SH-SY5Y (cell line): ENCODE measurements at regions not wholly inside any gene's neighbourhood (a gene's known extent, or its start where the extent isn't known, plus 50 kb on each side); places are given as distances from the start of the nearest gene placed in this dataset.

Experiments
- GATA2 ChIP-seq: IDR thresholded peaks from 2 replicates; pipeline ENCODE4 v1.6.1; 2011; ENCODE audit warnings: mild to moderate bottlenecking, low read depth, low read length
- GATA3 ChIP-seq: IDR thresholded peaks from 2 replicates; pipeline ENCODE4 v1.6.1; 2011; ENCODE audit warnings: low read depth, mild to moderate bottlenecking, low read length, moderate library complexity

DNA sequence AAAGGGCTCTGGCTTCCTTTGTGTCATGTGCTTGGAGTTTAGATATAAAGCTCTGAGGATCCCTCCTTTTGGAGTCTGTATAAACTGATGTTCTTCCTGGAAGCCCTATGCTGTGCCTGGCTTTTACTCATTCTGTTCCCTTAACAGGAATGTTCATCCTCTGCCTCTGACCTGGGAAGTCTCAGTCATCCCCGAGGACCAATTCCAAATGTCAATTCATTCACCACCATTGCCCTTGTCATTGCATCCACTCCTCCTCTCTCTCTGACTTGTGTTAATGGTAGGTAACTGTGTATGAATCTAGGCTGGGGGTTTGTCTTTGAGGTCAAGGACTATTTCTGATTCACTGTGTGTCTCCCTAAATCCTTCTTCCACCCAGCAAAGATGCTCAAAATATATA is 204.2 kb upstream of the CAMK1G start:
- TF ChIP-seq GATA2 (no peak), GATA3 (no peak)

DNA sequence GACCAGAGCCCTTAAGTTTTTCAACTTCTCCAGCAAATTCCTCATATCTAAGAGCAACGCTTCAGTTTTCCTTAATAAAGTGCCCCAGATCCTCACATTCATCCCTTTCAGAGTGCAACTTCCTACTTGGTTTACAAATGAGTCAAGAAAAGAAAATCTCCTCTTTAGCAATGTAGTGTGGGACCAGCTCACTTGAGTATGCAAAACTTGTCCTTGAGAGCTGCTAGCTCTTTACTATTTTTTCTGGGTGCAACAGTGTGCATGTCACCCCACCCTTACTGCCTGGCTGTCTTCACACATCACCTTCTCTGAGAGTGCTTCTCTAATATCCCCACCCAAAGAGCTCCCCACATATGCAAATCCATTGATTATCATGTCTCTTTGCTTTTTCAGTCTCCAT is 203.1 kb upstream of the CAMK1G start:
- no peak for TF ChIP-seq GATA3
- TF ChIP-seq GATA2: no peak

DNA sequence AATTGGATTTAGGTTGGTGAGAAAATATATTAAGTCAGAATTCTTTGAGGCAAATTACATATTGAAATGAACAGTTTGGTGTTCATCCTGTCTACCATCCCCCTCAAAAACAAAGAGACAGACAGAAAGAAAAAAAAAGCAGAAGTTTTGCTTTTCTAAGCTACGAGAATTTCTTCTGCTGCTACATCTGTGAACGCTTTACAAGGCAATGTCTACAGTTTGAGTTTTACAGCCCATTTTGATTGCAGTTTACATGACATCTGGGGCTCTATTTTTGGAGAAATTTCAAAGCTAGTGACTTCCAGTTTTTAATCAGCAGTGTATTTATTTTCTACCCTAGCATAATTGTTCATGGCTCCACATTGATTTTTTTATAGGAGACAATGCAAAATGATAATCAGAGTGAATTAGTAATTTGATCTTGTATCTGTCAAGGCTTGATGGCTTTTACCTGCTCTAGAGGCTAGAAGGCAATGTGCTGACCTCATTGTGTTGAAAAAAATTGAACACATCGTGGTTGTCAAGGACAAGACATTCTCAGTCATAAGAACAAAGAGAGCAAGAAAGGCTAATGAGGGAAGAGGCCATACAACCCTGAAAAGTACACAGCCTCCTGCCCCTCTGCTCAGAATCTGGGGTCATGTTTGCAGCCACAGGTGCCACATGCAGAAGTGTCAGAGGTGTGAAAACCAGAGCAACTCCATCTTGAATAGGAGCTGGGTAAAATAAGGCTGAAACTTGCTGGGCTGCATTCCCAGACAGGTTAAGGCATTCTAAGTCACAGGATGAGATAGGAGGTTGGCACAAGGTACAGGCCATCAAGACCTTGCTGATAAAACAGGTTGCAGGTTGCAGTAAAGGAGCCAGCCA is 201.0 kb upstream of the CAMK1G start:
- no peak for TF ChIP-seq GATA2
- no peak for TF ChIP-seq GATA3

DNA sequence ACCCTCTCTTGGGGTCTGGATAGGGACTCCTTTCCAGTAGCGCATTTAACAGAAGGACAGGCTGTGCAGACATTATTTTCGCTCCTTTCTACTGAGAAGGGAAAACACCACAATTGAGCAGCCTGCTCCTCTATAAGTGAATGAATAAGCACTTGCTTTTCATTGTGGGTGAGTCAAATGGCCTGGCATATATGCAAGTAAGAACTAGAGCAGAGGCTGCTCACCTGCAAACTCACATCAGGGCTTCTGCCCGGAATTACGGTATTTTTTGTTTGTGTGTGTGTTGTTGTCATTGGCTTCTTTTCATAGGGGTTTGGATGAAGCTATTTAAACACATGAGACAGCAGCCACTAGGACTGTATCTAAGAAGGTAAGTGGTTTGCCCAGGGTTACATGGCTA is 200.1 kb upstream of the CAMK1G start:
- TF ChIP-seq GATA2 (no peak), GATA3 (no peak)

DNA sequence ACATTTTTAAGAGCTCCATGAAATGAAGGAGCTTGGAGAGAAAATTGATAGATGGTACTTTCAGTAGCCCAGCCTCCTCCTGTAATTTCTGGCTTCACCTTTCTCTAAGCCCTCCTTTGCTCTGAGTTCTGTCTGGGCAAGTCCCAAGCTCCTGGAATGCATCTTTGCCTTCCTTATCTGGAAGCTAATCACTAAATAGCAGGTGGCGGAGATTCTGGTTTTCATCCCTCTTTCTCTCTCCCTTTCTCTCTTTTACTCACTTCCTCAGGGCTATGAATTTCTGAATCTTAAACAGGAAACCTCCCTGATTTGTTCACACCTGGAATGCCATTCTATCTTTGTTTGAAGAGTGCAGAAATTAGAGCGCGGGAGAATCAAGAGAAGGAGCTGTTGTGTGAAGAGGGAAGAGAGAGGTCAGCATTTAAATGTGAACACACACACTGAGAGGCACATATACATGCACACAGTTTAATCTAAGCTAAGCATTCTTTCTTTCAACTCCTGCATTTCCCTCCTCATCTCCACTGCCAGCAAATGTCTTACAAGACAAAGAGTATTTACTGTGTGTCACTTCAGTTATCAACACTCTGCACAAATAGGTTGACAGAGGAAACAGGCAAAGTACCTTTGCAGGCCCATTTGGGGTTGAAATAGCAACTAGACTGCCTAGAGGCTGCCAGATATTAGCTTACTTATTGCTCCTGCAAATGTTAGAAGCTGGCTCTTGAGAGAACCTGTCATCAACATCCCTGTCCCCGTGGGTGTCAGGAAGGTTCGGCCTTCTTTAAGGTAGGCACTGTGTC is 199.4 kb upstream of the CAMK1G start:
- TF ChIP-seq GATA3 (no peak), GATA2 (peak; percentile 67)

DNA sequence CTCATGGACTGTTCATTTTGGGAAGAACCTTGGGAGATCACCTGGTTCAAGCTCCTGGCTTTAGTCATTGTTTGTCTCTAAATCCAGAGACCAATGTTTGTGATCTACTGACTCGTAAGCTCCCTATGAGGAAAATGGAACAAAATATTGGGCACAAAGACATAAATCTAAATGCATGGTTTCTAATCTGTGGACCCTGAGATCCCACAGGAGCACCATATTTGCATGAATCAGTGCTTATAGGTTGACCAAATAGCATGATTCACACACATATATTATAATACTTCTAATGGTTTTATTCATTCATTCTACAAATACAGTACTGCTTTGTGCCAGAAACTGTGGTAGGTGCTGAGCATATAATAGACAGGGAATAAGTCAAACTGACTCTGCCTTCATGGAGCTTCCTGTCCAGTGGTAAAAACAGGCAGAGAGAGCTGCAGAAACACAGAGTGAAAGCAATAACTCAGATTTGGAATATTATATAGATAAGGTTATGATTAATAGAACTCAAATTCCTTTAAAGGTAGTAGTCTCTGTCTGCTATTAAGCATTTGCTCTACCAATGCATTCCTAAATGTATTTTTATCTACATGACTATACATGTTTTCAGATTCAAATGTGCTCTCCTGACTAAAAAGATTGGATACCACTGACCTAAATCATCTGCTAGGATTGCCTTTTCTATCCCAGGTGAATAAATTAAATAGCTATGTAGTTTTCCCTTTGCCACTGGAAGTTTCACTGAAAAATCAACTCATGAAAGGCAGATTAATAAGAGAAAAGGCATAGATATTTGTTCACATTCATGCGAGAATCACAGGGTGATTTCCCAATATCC is 198.6 kb upstream of the CAMK1G start:
- no peak for TF ChIP-seq GATA3
- TF ChIP-seq GATA2: no peak

DNA sequence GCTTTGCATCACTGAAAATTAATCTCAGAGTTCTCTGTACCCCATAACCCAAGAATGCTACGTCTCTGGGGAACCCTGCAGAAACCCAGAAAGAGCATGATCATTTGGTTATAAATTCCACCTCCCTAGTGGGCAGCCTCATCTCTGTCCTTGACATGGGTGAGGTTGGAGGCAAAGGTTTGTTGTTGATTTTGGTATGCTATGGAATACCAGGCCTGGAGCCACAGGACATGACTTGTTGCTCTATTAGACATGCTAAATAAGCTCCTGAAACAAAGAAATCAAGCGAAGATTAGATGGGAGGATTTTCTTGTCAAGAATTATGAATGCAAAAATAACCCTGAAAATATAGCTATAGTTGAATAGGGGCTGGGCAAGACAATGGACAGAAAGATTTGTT is 197.4 kb upstream of the CAMK1G start:
- no peak for TF ChIP-seq GATA2

DNA sequence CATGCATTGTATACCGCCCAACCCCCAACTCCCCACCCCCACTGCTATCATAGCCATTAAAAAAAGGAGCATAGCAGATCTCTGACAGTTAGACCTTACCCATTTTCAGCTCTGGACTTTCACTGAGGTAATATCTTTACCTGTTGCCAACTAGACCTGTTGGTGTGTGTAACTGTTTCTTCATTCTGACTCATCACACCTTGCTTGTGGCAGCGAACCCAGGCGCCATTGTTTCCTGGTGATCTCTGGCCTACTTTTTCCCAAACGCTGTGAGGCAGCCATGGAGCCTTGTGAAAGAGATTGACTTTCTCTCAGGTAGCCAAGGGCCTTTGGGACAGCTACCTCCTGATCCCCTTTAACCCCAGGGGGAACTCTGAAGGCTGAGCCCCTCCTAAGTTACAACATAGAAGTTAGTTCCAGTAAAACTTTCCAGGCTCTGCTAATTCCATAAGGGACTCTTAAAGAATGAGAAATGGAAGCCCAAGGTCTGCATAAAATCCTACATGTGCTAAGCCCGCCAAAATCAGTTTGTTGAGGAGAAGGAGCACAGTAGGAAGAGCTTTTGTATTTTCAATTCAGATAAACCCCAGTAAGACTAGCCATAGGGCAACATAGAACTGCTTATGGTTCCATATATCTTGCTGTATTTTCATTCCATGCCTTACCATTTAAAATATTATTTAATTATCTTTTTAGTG is 196.1 kb upstream of the CAMK1G start:
- no peak for TF ChIP-seq GATA2
- TF ChIP-seq GATA3: no peak

DNA sequence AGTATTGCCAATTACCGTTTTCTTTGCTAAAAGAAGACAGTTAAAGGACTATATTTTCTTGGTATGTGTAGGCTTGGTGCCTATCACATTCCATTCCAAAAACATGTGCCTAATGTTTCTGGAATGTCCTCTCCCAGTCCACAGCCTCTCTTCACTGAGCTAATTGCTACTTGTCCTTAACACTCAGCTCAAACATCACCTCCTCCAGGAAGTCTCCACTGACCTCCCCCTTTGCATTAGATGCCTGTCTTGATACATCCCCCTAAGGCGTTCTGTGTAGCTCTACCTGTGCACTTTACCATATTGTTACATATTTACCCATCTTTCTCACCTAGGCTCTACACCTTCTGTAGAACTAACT is 195.6 kb upstream of the CAMK1G start:
- no peak for TF ChIP-seq GATA3
- no peak for TF ChIP-seq GATA2

DNA sequence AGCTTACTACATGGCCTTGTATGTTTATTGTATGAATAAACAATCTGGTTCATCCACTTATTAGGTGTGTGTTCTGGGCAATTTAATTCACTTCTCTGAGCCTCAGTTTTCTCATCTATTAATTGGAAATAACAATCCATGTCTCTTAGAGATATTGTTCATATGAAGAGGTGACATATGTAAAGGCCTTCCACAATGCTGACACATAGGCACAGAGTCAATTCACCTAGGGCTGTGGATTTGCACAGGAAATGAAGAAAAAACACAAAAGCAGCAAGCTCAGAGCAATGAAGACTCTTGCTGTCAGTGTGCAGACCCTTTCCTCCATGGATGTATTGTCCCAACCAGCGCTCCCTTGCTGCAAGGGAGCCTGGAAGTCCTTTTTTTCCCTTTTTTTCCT is 195.2 kb upstream of the CAMK1G start:
- TF ChIP-seq GATA3 (no peak), GATA2 (no peak)

DNA sequence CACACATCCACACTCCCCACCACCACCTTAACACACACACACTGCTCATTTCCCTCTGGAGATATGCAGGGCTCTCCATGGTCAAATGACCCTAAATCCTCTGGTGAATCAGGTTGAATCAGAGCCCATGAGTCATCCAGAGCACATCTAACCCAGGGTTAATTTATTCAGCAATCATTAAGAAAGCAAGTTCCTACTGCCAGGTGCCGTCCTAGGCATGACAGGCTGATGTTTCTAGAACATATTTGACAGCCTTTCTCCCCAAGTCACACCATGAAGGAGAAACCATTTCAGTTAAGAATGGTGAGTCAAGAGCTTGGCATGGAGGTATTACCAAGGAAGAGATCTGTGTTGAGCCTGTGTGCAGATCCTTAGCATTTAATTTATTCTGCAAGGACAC is 194.3 kb upstream of the CAMK1G start:
- TF ChIP-seq GATA2 (no peak), GATA3 (no peak)

DNA sequence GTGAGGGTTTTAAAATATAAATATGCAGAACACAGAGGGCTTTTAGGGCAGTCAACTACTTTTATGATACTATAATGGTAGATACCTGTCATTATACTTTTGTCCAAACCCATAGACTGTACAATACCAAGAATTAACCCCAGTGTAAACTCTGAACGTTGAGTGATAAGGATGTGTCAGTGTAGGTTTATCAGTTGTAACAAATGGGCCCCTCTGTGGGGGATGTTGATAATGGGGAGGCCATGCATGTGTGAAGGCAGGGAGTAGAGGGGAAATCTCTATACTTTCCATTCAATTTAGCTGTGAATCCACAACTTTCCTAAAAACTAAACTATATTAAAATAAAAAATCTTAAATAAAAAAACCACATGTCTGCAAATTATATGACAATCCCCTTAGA is 193.5 kb upstream of the CAMK1G start:
- TF ChIP-seq GATA3 (no peak), GATA2 (no peak)

DNA sequence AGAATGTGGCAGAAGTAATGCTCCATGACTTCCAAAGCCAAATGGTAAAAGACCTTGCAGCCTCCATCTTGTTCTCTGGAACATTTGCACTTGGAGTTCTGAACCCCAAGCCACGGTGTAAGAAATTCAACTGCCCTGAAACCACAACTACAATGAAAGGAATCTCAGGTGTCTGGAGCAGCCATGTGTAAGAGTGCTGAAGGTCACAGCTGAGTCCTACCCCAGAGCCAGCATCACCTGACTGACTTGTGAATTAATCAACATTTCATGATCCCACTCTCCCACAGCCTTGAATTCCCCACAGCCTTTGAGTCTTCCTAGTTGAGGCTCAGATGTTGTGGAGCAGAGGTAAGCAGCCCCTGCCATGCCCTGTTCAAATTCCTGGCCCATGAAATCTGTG is 192.8 kb upstream of the CAMK1G start:
- TF ChIP-seq GATA3 (no peak), GATA2 (no peak)

DNA sequence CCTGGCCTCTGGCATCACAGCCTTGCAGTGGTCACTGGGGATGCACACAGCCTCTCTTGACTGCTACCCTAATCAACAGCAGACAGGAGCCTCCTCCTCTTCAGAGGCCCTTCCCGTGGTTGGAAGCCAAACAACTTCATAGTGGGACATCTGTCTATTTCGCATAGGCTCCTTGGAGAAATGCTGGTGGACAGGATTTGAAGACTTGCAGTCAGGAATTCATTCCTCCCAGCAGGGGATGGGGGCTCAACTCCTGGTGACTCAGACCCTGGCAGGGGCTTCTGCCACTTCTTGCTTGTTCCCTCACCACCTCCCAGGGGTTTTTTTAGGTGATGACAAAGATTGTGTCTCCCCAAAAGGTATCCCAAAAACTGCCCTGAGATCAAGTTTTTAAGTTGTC is 191.7 kb upstream of the CAMK1G start:
- no peak for TF ChIP-seq GATA3
- TF ChIP-seq GATA2: no peak
